H9 (cell line): ENCODE measurements at regions not wholly inside any gene's neighbourhood (a gene's known extent, or its start where the extent isn't known, plus 50 kb on each side); places are given as distances from the start of the nearest gene placed in this dataset.

ENCODE experiments used
- DNase-seq: peaks from one replicate; pipeline ENCODE4 v3.0.0-alpha.2; 2017
- H2AFZ ChIP-seq: one replicate; pipeline ENCODE4 v1.6.1; 2013; ENCODE audit warnings: mild to moderate bottlenecking, low read length, control low read depth, moderate library complexity
- H2AK5ac ChIP-seq: 2 replicates; pipeline ENCODE4 v1.6.1; 2013; ENCODE audit warnings: low read length, control low read depth, mixed read lengths; ENCODE audit not compliant: insufficient read length
- H2BK120ac ChIP-seq: one replicate; pipeline ENCODE4 v1.6.1; 2013; ENCODE audit warnings: low read depth, mild to moderate bottlenecking, low read length, control low read depth, inconsistent platforms; ENCODE audit not compliant: poor library complexity, severe bottlenecking
- H2BK12ac ChIP-seq: 2 replicates; pipeline ENCODE4 v1.6.1; 2013; ENCODE audit warnings: low read length, control low read depth, mixed read lengths, low read depth; ENCODE audit not compliant: insufficient read length
- H2BK15ac ChIP-seq: 2 replicates; pipeline ENCODE4 v1.6.1; 2013; ENCODE audit warnings: low read depth, low read length, control low read depth
- H2BK20ac ChIP-seq: one replicate; pipeline ENCODE4 v1.6.1; 2013; ENCODE audit warnings: low read depth, mild to moderate bottlenecking, low read length, control low read depth, inconsistent platforms; ENCODE audit not compliant: poor library complexity, severe bottlenecking
- H2BK5ac ChIP-seq: 2 replicates; pipeline ENCODE4 v1.6.1; 2013; ENCODE audit warnings: low read length, control low read depth, mixed read lengths; ENCODE audit not compliant: insufficient read length
- H3K14ac ChIP-seq: 2 replicates; pipeline ENCODE4 v1.6.1; 2013; ENCODE audit warnings: low read length, control low read depth; ENCODE audit not compliant: insufficient read depth
- H3K18ac ChIP-seq: 2 replicates; pipeline ENCODE4 v1.6.1; 2013; ENCODE audit warnings: low read depth, mild to moderate bottlenecking, mixed read lengths, low read length, control low read depth; ENCODE audit not compliant: insufficient read length
- H3K23ac ChIP-seq: 2 replicates; pipeline ENCODE4 v1.6.1; 2013; ENCODE audit warnings: low read length, control low read depth, mixed read lengths, low read depth; ENCODE audit not compliant: insufficient read length
- H3K23me2 ChIP-seq: 2 replicates; pipeline ENCODE4 v1.6.1; 2013; ENCODE audit warnings: low read depth, mild to moderate bottlenecking, mixed read lengths, low read length, control low read depth; ENCODE audit not compliant: insufficient read length, poor library complexity, severe bottlenecking
- H3K27ac ChIP-seq: 2 replicates; pipeline ENCODE4 v1.5.1; 2013; ENCODE audit warnings: low read length, control low read depth, mixed read lengths, low read depth; ENCODE audit not compliant: insufficient read length
- H3K27me3 ChIP-seq: 2 replicates; pipeline ENCODE4 v1.6.1; 2013; ENCODE audit warnings: low read length, control low read depth, inconsistent platforms; ENCODE audit not compliant: insufficient read depth
- H3K4ac ChIP-seq: 2 replicates; pipeline ENCODE4 v1.6.1; 2013; ENCODE audit warnings: low read depth, mild to moderate bottlenecking, control low read depth, inconsistent platforms, low read length, moderate library complexity
- H3K4me1 ChIP-seq: 2 replicates; pipeline ENCODE4 v1.6.1; 2013; ENCODE audit warnings: low read length, control low read depth, inconsistent platforms; ENCODE audit not compliant: insufficient read depth
- H3K4me2 ChIP-seq: 2 replicates; pipeline ENCODE4 v1.6.1; 2013; ENCODE audit warnings: low read length, control low read depth, mixed read lengths; ENCODE audit not compliant: insufficient read length, insufficient read depth
- H3K56ac ChIP-seq: 2 replicates; pipeline ENCODE4 v1.6.1; 2013; ENCODE audit warnings: low read depth, mild to moderate bottlenecking, mixed read lengths, low read length, control low read depth; ENCODE audit not compliant: insufficient read length
- H3K79me1 ChIP-seq: 2 replicates; pipeline ENCODE4 v1.6.1; 2013; ENCODE audit warnings: low read depth, mild to moderate bottlenecking, moderate library complexity, low read length, control low read depth, inconsistent platforms; ENCODE audit not compliant: insufficient read depth, poor library complexity, severe bottlenecking
- H3K79me2 ChIP-seq: 2 replicates; pipeline ENCODE4 v1.6.1; 2013; ENCODE audit warnings: low read length, control low read depth, inconsistent platforms; ENCODE audit not compliant: insufficient read depth
- H3K9ac ChIP-seq: 2 replicates; pipeline ENCODE4 v1.6.1; 2013; ENCODE audit warnings: low read length, control low read depth, mixed read lengths; ENCODE audit not compliant: insufficient read length; ENCODE audit errors: extremely low read depth
- H3K9me3 ChIP-seq: one replicate; pipeline ENCODE4 v1.6.1; 2013; ENCODE audit warnings: low read depth, low read length, inconsistent platforms; ENCODE audit not compliant: control insufficient read depth
- H3T11ph ChIP-seq: one replicate; pipeline ENCODE4 v1.6.1; 2013; ENCODE audit warnings: mild to moderate bottlenecking, low read length, control low read depth, inconsistent platforms
- H4K20me1 ChIP-seq: one replicate; pipeline ENCODE4 v1.6.1; 2013; ENCODE audit not compliant: control insufficient read depth, insufficient read length, insufficient read depth
- H4K5ac ChIP-seq: 2 replicates; pipeline ENCODE4 v1.6.1; 2013; ENCODE audit warnings: low read depth, mild to moderate bottlenecking, mixed read lengths, low read length, control low read depth; ENCODE audit not compliant: insufficient read length
- H4K8ac ChIP-seq: replicated peaks from 2 replicates; pipeline ENCODE4 v1.6.1; 2013; ENCODE audit warnings: low read length, control low read depth, mixed read lengths, low read depth; ENCODE audit not compliant: insufficient read length
- H4K91ac ChIP-seq: 2 replicates; pipeline ENCODE4 v1.6.1; 2013; ENCODE audit warnings: low read depth, mild to moderate bottlenecking, moderate library complexity, mixed read lengths, low read length, control low read depth; ENCODE audit not compliant: insufficient read length
- H3K27ac Mint-ChIP-seq, 3 experiments: 2 replicates in 2 of 3; 3 replicates in 1 of 3; pipeline ENCODE4 v1.8.0; 2020 to 2021; ENCODE audit warnings: mixed read lengths in 3 of 3, mild to moderate bottlenecking in 1 of 3, moderate library complexity in 1 of 3
- H3K27me3 Mint-ChIP-seq: 2 replicates; pipeline ENCODE4 v1.8.0; 2021; ENCODE audit warnings: low read depth, mild to moderate bottlenecking, moderate library complexity, mixed read lengths
- H3K36me3 Mint-ChIP-seq, 3 experiments: 2 replicates in 2 of 3; 3 replicates in 1 of 3; pipeline ENCODE4 v1.8.0; 2020 to 2021; ENCODE audit warnings: low read depth in 3 of 3, mixed read lengths in 3 of 3; ENCODE audit not compliant: insufficient read depth in 1 of 3
- H3K4me1 Mint-ChIP-seq, 2 experiments: 2 replicates each; pipeline ENCODE4 v1.8.0; 2020; ENCODE audit warnings: mixed read lengths in 2 of 2
- H3K4me3 Mint-ChIP-seq, 2 experiments: 2 replicates in 1 of 2; 3 replicates in 1 of 2; pipeline ENCODE4 v1.8.0; 2020 to 2021; ENCODE audit warnings: mild to moderate bottlenecking in 2 of 2, mixed read lengths in 2 of 2, moderate library complexity in 1 of 2
- H3K9me3 Mint-ChIP-seq, 2 experiments: 2 replicates in 1 of 2; 3 replicates in 1 of 2; pipeline ENCODE4 v1.8.0; 2020; ENCODE audit warnings: mild to moderate bottlenecking in 2 of 2, mixed read lengths in 2 of 2, moderate library complexity in 1 of 2
- CTCF ChIP-seq: fragments of 200-600 bp; sonication (generic); conservative IDR thresholded peaks from 3 replicates; pipeline ENCODE4 v1.8.0; 2021; ENCODE audit warnings: antibody characterized with exemption, mild to moderate bottlenecking
- WGBS: extraction: QIAGEN DNeasy Blood & Tissue Kit; methylation state at CpG from one replicate; pipeline ENCODE4 v1.1.7; 2013; ENCODE audit warnings: missing lambda C conversion rate, low lambda C conversion rate, mixed read lengths; ENCODE audit not compliant: insufficient read length; ENCODE audit errors: extremely low coverage; 5-methylcytosine and 5-hydroxymethylcytosine counted together

GRCh38 chr2:183825710-183826109 is 701.5 kb downstream of the NUP35 start:
- H3K27me3 Mint-ChIP-seq: no peaks in the 10 kb centered on the region
- no peaks in the 10 kb centered on the region for H3K27me3 ChIP-seq
- H3K4me1 Mint-ChIP-seq: no peaks in the 10 kb centered on the region
- no peak overlapping the region for H2BK120ac ChIP-seq
- no peak overlapping the region for H2AK5ac ChIP-seq
- no peak overlapping the region for H3K23ac ChIP-seq
- no peak overlapping the region for H2BK15ac ChIP-seq
- H4K5ac ChIP-seq: no peak overlapping the region
- no peak overlapping the region for H3K9ac ChIP-seq
- no peak overlapping the region for H3K18ac ChIP-seq
- H3K79me1 ChIP-seq: no peaks in the 10 kb centered on the region
- H3K27ac ChIP-seq: no peak overlapping the region
- no peak overlapping the region for H3K4me3 Mint-ChIP-seq
- H3K4me1 ChIP-seq: no peaks in the 10 kb centered on the region
- no peak overlapping the region for H2AFZ ChIP-seq
- H3K4me2 ChIP-seq: no peak overlapping the region
- H4K8ac ChIP-seq: no peak overlapping the region
- peaks cover 3% of the 10 kb centered on the region for H4K20me1 ChIP-seq
- no peak overlapping the region for H3T11ph ChIP-seq
- peaks cover 5 to 16% (median 8%) of the 10 kb centered on the region in 3 experiments for H3K36me3 Mint-ChIP-seq
- H4K91ac ChIP-seq: no peak overlapping the region
- H3K4ac ChIP-seq: no peak overlapping the region
- no peak overlapping the region for H3K14ac ChIP-seq
- H3K9me3 ChIP-seq: no peaks in the 10 kb centered on the region
- no peak overlapping the region for H2BK5ac ChIP-seq
- no peak for DNase-seq
- TF ChIP-seq CTCF: no peak
- H3K27ac Mint-ChIP-seq: no peak overlapping the region
- no peaks in the 10 kb centered on the region for H3K23me2 ChIP-seq
- H3K56ac ChIP-seq: no peak overlapping the region
- peaks cover 25 to 35% of the 10 kb centered on the region in 2 experiments; a peak in 4 of 5 replicates for H3K9me3 Mint-ChIP-seq
- no peak overlapping the region for H2BK20ac ChIP-seq
- no peak overlapping the region for H2BK12ac ChIP-seq
- no peaks in the 10 kb centered on the region for H3K79me2 ChIP-seq
- no CpG with 5 or more reads among the region's 3 CpGs for WGBS
